NT2/D1 (cell line): ENCODE measurements at regions not wholly inside any gene's neighbourhood (a gene's known extent, or its start where the extent isn't known, plus 50 kb on each side); places are given as distances from the start of the nearest gene placed in this dataset.

Experiments
- DNase-seq: peaks from one replicate; pipeline ENCODE4 v3.0.0-alpha.2; 2011; ENCODE audit warnings: low read depth, low spot score
- H3K27me3 ChIP-seq: 2 replicates; pipeline ENCODE4 v1.6.0; 2011; ENCODE audit warnings: mild to moderate bottlenecking; ENCODE audit not compliant: insufficient read length, insufficient read depth
- H3K36me3 ChIP-seq: 2 replicates; pipeline ENCODE4 v1.6.1; 2011; ENCODE audit warnings: mild to moderate bottlenecking, low read length, mixed read lengths; ENCODE audit not compliant: insufficient read depth, insufficient read length
- H3K4me1 ChIP-seq: 2 replicates; pipeline ENCODE4 v1.5.1; 2011; ENCODE audit not compliant: insufficient read depth, insufficient read length
- H3K4me3 ChIP-seq: 2 replicates; pipeline ENCODE4 v1.5.1; 2011; ENCODE audit warnings: low read depth; ENCODE audit not compliant: insufficient read length
- H3K9ac ChIP-seq: 2 replicates; pipeline ENCODE4 v1.6.0; 2011; ENCODE audit warnings: low read depth; ENCODE audit not compliant: insufficient read length
- H3K9me3 ChIP-seq: 2 replicates; pipeline ENCODE4 v1.5.1; 2011; ENCODE audit warnings: mild to moderate bottlenecking, low read length; ENCODE audit not compliant: insufficient read depth
- SUZ12 ChIP-seq: IDR thresholded peaks from 2 replicates; pipeline ENCODE4 v1.6.1; 2011; ENCODE audit not compliant: insufficient read length, insufficient read depth; ENCODE audit errors: extremely low read depth
- YY1 ChIP-seq: IDR thresholded peaks from 2 replicates; pipeline ENCODE4 v1.6.1; 2011; ENCODE audit not compliant: insufficient read length, insufficient read depth
- ZNF274 ChIP-seq: IDR thresholded peaks from 2 replicates; pipeline ENCODE4 v1.6.1; 2011; ENCODE audit warnings: mild to moderate bottlenecking, low read depth, low read length

DNA sequence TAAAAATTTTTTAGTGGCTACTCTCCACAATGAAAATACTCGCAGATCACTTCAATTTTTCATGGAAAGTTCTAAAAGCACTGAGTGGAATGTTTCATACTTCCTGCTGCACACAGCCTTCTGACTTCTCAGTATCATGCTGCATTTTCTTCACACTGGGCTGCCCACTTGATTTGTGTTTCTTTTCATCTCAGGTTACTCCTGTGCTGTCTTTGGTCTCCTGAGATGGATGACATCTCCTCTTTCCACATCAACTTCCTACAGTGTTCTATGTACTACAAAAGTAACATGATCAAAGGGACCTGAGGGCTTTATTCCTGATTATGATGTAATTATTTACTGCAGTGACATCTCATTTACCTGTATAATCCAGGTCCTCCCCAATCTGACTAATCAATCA, 927.7 kb downstream of the ROBO2 start:
- Histone ChIP-seq H3K36me3 (no peaks in the 10 kb centered on the region), H3K27me3 (no peaks in the 10 kb centered on the region), H3K4me3 (no peak overlapping the region), H3K9me3 (no peaks in the 10 kb centered on the region), H3K9ac (no peak overlapping the region), H3K4me1 (no peaks in the 10 kb centered on the region)
- no peak for DNase-seq
- no peak for TF ChIP-seq SUZ12
- TF ChIP-seq ZNF274 = no peak
- TF ChIP-seq YY1 = no peak

- H3K4me1 ChIP-seq = no peaks in the 10 kb centered on the region
- H3K27me3 ChIP-seq = no peaks in the 10 kb centered on the region
- TF ChIP-seq YY1 (no peak), SUZ12 (no peak), ZNF274 (no peak)
- DNase-seq = no peak
- no peak overlapping the region for H3K4me3 ChIP-seq
- no peaks in the 10 kb centered on the region for H3K36me3 ChIP-seq
- no peaks in the 10 kb centered on the region for H3K9me3 ChIP-seq
- H3K9ac ChIP-seq = no peak overlapping the region
Measured at GRCh38 chr3:77976079-77976478, 936.2 kb downstream of the ROBO2 start.

DNA sequence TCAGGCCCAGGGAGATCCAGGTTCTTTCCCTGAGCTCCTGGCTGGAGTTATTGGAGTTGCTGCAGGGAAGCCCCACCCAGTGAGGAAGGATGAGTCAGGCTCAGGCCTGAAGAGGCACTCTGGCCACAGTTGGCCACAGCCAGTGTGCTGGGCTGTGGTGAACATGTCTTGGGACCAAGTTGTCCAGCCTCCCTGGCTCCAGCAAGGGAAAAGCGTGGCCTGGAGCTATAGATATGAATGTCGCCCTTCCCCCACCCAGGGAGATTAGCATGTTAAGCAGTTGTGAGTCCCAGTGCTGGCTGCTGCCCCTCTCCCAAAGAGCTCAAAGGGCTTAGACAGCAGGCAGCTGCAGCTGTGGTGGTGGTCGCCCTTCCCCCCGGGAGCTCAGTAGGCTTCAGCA, 963.2 kb downstream of the ROBO2 start:
- H3K27me3 ChIP-seq = no peaks in the 10 kb centered on the region
- H3K9me3 ChIP-seq = peaks cover 9% of the 10 kb centered on the region; the same call in 1 of the 2 replicates
- TF ChIP-seq SUZ12 (no peak), YY1 (no peak), ZNF274 (no peak)
- no peaks in the 10 kb centered on the region for H3K36me3 ChIP-seq
- DNase-seq = no peak
- H3K9ac ChIP-seq = no peak overlapping the region
- no peak overlapping the region for H3K4me3 ChIP-seq
- H3K4me1 ChIP-seq = peaks cover 5% of the 10 kb centered on the region

GRCh38 chr3:78004571-78004970, 964.7 kb downstream of the ROBO2 start:
- TF ChIP-seq YY1 = no peak
- no peak for TF ChIP-seq ZNF274
- TF ChIP-seq SUZ12 = no peak
- Histone ChIP-seq H3K36me3 (no peaks in the 10 kb centered on the region), H3K9me3 (peaks cover 9% of the 10 kb centered on the region; the same call in 1 of the 2 replicates), H3K27me3 (no peaks in the 10 kb centered on the region), H3K9ac (no peak overlapping the region), H3K4me3 (no peak overlapping the region), H3K4me1 (peaks cover 5% of the 10 kb centered on the region)
- DNase-seq = no peak

GRCh38 chr3:78013653-78014052, 973.8 kb downstream of the ROBO2 start:
- Histone ChIP-seq H3K36me3 (no peaks in the 10 kb centered on the region), H3K9ac (no peak overlapping the region), H3K9me3 (peaks cover 6% of the 10 kb centered on the region; the same call in 1 of the 2 replicates), H3K27me3 (no peaks in the 10 kb centered on the region), H3K4me1 (no peaks in the 10 kb centered on the region), H3K4me3 (no peak overlapping the region)
- no peak for DNase-seq
- no peak for TF ChIP-seq SUZ12
- no peak for TF ChIP-seq ZNF274
- TF ChIP-seq YY1 = no peak

- Histone ChIP-seq H3K36me3 (no peaks in the 10 kb centered on the region), H3K4me3 (no peak overlapping the region), H3K4me1 (no peaks in the 10 kb centered on the region), H3K9ac (no peak overlapping the region), H3K9me3 (peaks cover 6% of the 10 kb centered on the region; the same call in 1 of the 2 replicates), H3K27me3 (no peaks in the 10 kb centered on the region)
- DNase-seq = no peak
- no peak for TF ChIP-seq SUZ12
- TF ChIP-seq YY1 = no peak
- no peak for TF ChIP-seq ZNF274
Measured at GRCh38 chr3:78015856-78016255, 976.0 kb downstream of the ROBO2 start.

DNA sequence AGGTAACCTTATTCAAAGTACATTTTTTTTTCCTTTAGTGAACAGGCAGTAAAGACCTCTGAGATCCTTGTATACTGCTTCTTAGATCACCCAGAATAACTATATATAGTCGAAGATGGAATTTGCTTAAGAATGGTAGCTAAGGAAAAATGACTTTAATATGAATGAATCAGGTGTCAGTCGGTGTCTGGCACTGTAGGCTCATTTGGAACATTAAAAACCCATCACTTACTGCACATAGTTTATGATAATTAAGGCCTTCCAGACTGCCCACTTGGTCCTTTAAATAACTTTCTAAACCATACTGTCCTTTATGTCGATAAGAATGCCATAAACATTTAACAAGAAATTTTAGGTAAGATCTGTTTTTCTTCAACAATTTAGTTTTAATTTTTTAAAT, 981.8 kb downstream of the ROBO2 start:
- Histone ChIP-seq H3K9ac (no peak overlapping the region), H3K4me1 (no peaks in the 10 kb centered on the region), H3K9me3 (no peaks in the 10 kb centered on the region), H3K36me3 (no peaks in the 10 kb centered on the region), H3K27me3 (no peaks in the 10 kb centered on the region), H3K4me3 (no peak overlapping the region)
- TF ChIP-seq YY1 (no peak), SUZ12 (no peak), ZNF274 (no peak)
- no peak for DNase-seq
